OCI-LY1 (cell line): ENCODE measurements at regions not wholly inside any gene's neighbourhood (a gene's known extent, or its start where the extent isn't known, plus 50 kb on each side); places are given as distances from the start of the nearest gene placed in this dataset.

ENCODE experiments used
- EZH2 ChIP-seq: fragments of 200-600 bp; sonication (generic), shearing (Covaris generic); IDR thresholded peaks from 2 replicates; pipeline ENCODE4 v1.8.0; 2017; ENCODE audit warnings: borderline replicate concordance, mixed run types, mild to moderate bottlenecking, antibody characterized with exemption, low read length, moderate library complexity, mixed read lengths
- TF ChIP-seq, protein P1 (sequence below): fragments of 200-600 bp; sonication (generic), shearing (Covaris generic); IDR thresholded peaks from 2 replicates; pipeline ENCODE4 v1.5.1; 2017; ENCODE audit warnings: mild to moderate bottlenecking, antibody characterized with exemption, low read length, moderate library complexity, mixed read lengths

DNA sequence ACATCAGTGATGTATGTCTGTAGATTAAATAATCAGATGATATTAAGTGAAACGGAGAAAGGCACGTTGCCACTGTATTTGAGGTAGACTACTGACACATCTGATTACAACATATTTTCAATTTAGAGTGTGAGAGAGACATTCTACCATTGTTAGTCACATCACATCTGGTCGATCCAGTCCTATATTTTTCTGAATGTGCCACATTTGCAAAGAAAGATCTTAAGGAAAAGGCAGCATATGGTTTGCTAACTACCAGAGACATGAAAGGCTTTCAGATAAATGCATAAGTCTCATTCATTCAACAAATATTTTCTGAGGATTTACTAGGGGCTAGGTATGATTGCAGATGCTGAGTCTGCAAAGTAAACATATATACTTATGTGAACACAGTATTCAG lies 114.3 kb upstream of the RUNX1 start:
- TF ChIP-seq, protein P1, sequence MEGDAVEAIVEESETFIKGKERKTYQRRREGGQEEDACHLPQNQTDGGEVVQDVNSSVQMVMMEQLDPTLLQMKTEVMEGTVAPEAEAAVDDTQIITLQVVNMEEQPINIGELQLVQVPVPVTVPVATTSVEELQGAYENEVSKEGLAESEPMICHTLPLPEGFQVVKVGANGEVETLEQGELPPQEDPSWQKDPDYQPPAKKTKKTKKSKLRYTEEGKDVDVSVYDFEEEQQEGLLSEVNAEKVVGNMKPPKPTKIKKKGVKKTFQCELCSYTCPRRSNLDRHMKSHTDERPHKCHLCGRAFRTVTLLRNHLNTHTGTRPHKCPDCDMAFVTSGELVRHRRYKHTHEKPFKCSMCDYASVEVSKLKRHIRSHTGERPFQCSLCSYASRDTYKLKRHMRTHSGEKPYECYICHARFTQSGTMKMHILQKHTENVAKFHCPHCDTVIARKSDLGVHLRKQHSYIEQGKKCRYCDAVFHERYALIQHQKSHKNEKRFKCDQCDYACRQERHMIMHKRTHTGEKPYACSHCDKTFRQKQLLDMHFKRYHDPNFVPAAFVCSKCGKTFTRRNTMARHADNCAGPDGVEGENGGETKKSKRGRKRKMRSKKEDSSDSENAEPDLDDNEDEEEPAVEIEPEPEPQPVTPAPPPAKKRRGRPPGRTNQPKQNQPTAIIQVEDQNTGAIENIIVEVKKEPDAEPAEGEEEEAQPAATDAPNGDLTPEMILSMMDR: no peak
- TF ChIP-seq EZH2: no peak
